LNCAP (cell line): ENCODE measurements at regions not wholly inside any gene's neighbourhood (a gene's known extent, or its start where the extent isn't known, plus 50 kb on each side); places are given as distances from the start of the nearest gene placed in this dataset.

Source experiments
- TF ChIP-seq, protein P1 (sequence below): fragments of 450-650 bp; IDR thresholded peaks from 2 replicates; pipeline ENCODE4 v1.5.1; 2017; ENCODE audit warnings: mild to moderate bottlenecking

GRCh38 chr6:10031617-10032016, 383.3 kb downstream of the TFAP2A start:
- TF ChIP-seq, protein P1, sequence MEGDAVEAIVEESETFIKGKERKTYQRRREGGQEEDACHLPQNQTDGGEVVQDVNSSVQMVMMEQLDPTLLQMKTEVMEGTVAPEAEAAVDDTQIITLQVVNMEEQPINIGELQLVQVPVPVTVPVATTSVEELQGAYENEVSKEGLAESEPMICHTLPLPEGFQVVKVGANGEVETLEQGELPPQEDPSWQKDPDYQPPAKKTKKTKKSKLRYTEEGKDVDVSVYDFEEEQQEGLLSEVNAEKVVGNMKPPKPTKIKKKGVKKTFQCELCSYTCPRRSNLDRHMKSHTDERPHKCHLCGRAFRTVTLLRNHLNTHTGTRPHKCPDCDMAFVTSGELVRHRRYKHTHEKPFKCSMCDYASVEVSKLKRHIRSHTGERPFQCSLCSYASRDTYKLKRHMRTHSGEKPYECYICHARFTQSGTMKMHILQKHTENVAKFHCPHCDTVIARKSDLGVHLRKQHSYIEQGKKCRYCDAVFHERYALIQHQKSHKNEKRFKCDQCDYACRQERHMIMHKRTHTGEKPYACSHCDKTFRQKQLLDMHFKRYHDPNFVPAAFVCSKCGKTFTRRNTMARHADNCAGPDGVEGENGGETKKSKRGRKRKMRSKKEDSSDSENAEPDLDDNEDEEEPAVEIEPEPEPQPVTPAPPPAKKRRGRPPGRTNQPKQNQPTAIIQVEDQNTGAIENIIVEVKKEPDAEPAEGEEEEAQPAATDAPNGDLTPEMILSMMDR: no peak

DNA sequence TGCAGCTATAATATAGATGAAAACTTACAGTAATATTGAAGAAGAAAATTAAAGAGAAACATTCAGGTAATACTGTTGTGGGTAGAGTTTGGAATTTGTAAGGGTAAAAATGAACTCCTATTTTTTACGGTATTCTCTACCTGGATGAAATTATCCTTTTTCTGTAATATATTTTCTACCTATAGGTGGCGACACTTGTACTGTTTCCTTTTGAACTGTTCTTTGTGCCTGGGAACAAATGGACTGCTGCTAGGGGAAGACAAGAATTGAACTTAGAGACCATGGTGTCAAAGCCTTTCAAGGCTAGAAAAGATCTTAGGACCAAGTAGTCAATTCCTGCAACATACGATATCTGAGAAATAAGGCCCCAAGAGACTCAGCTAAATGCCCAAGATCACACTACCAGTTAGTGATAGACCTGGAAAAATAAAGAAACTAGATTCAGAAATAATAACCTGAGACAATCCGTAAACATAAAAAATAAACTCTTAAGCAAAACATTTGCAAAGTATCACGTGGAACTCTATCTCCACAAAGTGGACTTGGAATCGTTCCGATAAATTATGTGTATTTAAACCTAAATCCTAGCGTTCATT, 383.8 kb downstream of the TFAP2A start:
- TF ChIP-seq, protein P1: peak; percentile 56; the same call in 1 of the 2 replicates

GRCh38 chr6:10028222-10028621, 386.7 kb downstream of the TFAP2A start:
- TF ChIP-seq, protein P1: no peak

DNA sequence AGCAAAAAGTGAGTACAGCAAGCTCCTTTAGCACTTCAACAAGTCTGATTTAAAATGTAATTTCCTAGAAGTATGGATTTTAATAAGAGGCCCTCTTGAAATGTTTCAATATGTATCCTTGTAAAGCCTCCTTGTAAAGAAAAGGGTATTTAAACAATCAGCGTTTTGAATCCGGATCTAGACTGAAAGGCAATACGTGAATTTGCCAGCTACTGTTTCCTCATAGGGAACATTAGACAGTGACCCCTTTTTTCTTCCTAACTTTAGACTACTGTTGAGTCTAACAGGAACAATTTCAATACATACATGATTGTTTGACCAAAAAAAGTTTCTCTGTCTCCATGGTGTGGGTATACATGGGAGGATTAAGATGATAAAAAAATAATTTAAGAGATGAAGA, 395.0 kb downstream of the TFAP2A start:
- TF ChIP-seq, protein P1: no peak

GRCh38 chr6:10014557-10014956, 400.3 kb downstream of the TFAP2A start:
- TF ChIP-seq, protein P1: no peak

DNA sequence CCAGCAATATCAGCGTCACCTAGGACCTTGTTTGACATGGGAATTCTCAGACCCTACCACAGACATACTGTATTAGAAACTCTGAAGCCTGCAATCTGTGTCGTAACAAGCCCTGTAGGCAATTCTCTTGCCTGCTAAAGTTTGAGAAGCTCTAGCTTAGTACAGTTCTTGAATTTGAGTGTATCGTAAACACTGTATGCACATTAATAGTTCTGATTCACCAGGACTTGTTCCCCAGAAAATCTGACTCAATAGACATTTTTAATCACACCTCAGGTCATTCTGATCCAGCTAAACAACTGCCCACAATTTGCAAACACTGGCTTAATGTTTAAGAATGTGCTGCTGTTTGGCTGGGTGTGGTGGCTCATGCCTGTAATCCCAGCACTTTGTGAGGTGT, 414.3 kb downstream of the TFAP2A start:
- TF ChIP-seq, protein P1: no peak

GRCh38 chr6:9999796-10000195, 415.1 kb downstream of the TFAP2A start:
- TF ChIP-seq, protein P1: no peak

- TF ChIP-seq, protein P1: no peak
Measured at GRCh38 chr6:9986273-9986672, 428.6 kb downstream of the TFAP2A start.
